NCI-H82 treated with DMSO at 0.1 percent for 48 hours (cell line): ENCODE measurements at regions not wholly inside any gene's neighbourhood (a gene's known extent, or its start where the extent isn't known, plus 50 kb on each side); places are given as distances from the start of the nearest gene placed in this dataset.
"Not testable (repeated sequence)": the region's sequence is repeated elsewhere in the genome, so short reads cannot be mapped to it uniquely, and the experiment has no call there.

Experiments used
- DNase-seq: peaks from one replicate; lab custom pipeline; 2025; ENCODE audit not compliant: unreplicated experiment; lab: John Stamatoyannopoulos, UW

DNA sequence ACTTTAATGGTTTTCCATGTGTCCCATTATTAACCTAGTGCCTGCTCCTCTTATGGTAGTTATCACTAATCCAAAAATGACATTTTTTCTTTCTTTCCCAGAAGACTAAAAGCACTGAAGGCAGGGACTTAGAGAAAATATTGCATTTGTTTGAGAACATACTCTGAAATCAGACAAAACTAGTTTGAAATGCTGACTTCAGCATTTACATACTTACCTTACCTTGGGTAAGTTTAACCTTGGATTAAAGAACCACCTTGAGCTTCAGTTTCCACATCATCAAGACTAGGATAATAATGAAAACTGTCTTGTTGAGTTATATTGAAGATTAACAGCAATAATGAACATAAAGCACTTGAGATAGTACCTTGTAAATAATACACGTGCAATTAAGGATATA is 413.0 kb downstream of the SOX2 start:
- no peak for DNase-seq

DNA sequence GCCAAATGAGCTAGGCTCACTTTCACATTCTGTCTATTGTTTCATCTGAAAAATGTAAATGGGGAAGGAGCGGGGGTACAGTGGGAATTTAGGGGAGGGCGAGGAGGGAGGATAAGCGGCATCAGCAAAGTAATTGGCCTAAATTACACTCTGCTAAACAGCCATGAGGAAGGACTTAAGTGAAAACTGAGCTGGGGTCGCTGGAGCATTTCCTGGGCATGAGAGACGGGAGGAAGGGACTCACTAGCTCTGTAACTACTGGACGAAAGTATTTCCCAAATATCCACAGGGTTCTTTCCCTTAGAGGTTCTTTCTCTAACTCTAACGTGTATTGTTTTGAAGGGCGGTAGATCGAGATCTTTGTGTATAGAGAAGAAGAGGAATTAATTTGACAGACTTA is 418.0 kb downstream of the SOX2 start:
- no peak for DNase-seq

DNA sequence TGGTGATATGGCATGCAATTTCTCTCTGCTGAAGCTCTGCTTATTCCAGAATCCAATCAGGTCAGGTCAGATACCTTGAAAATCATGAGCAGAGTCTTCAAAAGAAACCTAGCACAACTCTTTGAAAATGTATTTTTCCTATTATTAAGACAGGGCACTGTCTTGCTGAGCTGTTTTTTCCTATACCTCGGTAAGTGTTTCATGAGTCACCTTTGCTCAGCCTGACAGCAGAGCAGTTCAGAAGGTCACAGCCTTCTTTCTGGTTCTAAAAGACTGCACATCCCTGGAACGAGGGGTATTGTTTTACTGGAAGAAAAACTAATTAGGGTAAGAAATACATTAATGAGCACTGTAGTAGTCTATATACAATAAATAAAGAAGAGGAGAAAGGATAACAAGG is 422.0 kb downstream of the SOX2 start:
- DNase-seq = no peak

GRCh38 chr3:182135056-182135455 is 423.3 kb downstream of the SOX2 start:
- no peak for DNase-seq

DNA sequence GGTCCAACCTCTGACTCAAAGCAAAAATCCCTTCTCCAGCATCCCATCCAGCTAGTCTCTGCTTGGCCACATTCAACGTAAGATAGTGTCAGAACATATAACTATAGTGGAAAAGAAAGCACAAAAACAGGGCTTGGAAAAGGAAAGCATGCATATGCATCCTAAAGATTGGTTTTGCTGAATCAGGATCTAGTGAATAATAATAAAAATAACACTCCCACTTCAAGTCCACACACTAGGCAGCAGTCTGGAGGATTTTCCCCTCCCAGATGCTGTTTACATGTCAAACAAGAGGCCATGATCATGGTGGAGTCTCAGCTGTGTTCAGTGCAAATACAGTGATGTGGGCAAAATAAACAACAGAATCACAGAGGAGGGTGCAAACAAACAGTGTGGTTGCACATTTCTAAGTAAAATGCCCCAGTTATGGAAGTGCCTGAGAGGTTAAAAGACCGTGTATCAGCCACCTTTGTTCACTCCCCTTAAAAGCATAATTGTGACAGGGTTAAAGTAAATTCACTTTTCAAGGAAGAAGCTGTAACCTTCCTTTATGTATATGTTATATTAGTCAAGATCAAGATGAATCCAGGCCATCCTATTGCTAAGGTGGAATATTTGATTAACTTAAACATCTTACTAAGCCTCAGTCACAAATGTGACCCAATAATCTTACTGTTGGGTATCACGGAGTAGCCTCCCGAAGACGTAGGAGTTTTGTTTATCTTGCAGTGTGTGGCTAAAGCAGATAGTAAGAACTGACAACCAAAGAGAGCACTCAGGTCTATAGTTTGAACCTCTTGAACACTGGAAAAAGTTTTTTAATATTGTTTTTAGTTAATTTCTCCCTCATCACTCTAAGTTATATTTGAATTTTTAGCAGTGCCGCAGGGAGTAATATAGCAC is 424.5 kb downstream of the SOX2 start:
- no peak for DNase-seq

GRCh38 chr3:182138393-182138792 is 426.7 kb downstream of the SOX2 start:
- no peak for DNase-seq

DNA sequence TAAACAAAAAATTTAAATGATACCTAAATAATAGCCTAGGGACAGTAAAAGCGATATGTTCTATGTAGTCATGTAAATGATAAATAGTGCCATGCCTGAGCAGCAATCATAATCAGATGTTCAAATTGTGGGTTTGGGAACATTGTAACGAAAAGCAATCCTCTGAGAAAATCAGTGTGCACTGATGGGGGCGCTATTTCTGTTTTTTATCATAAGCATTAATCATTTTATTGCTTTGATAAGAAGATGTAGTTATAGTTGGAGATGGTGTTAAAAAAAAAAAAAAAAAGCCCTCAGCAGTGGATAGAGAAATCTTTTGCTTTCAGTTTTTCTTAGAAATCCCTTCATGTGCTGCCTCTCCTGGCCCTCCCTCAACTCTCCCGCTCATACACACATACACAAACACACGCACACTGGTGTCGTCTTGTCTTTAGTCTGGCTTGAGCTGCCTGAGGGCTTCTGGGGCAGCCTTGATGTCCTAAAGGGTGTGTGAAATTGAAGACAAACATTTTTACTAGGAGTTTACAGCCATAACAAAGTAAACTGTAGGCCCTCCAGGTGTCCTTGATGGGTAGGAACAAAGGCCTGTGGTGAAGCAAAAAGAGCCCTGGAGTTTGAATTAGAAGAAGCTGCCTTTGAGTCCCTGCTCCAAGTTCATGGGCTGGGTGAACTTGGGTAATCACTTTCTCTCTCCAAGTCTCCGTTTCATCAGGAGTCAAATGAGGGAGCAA is 428.1 kb downstream of the SOX2 start:
- DNase-seq = no peak

DNA sequence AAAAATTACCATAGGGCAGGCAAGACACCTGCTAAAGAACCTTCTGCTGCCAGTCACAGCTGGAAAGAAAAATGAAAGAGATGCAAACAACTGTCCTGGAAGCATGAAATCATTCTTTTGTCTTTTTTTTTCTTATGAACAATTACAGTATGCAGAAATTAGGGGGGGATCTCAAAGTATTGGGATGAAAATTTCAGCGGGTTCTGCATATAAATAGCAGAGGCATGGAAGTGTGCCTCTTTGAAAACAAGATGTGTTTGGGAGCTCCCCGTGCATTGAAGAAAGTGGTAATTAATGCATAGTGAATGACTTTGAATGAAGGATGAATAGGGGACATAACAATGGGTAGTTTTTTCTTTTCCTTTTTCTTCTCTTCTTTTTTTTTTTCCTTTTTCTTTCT is 431.2 kb downstream of the SOX2 start:
- DNase-seq = no peak

DNA sequence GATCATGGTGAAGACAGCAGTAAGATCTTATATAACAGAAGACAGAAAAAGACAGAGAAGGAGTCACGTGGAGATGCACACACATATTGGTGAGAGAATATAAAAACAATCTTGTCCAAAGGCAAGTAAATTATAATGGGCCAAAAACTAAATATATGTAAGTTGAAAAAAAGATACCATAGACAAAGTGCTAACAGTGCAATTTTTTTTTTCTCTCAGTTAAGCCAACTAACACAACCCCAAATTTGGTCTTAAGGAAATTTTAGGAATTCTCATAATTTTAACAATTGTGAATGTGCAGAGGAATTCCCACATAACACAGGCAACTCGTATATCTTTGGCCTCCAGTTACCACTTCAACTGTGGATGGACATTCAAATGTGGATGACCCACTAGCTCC is 432.2 kb downstream of the SOX2 start:
- DNase-seq = no peak

- no peak for DNase-seq
Measured at GRCh38 chr3:182148360-182148759, 436.6 kb downstream of the SOX2 start.

DNA sequence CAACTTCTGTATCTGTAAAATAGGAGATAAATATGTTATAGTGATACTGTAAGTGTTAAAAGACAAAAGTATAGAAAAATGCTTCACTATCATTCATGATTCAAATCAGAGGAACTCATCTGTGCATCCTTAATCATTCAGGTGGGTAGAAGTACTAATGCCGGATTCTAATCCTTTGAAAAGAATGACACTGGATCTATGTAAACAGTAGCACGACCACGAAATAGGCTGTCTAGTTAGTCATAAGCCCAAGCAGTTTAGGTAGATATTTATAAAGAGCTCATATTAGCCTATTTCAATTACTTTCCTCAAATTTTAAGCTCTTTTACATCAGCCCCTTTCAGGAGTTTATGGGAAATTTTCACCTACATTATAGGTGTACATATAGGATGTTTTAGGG is 437.9 kb downstream of the SOX2 start:
- DNase-seq = no peak

GRCh38 chr3:182156326-182156725 is 444.6 kb downstream of the SOX2 start:
- not testable (repeated sequence) for DNase-seq

- no peak for DNase-seq
Measured at GRCh38 chr3:182165234-182165633, 453.5 kb downstream of the SOX2 start.

DNA sequence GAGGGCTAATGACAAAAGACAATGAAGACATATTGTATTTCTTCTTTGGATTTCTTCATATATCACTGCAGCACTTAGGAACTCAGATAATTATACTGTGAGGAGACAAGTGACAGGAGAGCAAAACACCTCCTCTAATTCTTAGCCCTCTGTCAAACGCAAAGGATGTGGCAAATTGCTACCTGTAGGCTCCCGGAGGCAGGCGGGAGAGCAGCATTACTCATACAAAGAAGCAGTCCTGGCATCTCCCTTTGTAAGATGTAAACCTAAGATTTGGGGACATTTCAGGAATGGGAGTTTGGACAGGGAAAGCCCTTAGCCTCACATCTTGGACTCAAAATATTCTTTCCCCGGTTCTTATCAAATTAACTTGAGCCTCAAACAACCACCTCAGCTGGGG is 460.8 kb downstream of the SOX2 start:
- DNase-seq = no peak

DNA sequence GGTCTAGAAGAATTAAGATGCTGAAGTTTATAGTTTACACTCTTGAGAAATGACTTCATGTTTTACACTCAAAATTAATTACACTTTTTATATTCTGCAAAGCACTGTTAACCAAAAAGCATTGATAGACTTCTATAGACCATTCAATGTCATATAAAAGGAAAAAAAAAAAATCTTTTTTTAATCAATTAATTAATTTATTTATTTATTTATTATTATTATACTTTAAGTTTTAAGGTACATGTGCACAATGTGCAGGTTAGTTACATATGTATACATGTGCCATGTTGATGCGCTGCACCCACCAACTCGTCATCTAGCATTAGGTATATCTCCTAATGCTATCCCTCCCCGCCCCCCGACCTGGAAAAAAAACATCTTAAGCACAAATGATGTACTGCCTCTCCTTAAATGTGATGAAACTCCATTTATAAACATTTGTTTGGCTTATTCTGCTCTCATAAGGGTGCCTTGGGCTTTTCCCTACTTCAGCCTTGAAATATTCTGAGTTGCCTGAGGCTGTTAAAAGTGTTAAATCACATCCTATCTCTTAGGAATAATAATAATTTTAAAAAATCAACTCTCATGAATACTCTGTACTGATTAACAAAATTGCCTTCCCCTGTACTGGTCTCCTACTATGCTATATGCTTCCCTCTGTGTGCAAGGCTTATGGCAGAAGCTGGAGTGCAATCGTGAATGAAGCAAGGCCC is 466.9 kb downstream of the SOX2 start:
- DNase-seq = no peak

DNA sequence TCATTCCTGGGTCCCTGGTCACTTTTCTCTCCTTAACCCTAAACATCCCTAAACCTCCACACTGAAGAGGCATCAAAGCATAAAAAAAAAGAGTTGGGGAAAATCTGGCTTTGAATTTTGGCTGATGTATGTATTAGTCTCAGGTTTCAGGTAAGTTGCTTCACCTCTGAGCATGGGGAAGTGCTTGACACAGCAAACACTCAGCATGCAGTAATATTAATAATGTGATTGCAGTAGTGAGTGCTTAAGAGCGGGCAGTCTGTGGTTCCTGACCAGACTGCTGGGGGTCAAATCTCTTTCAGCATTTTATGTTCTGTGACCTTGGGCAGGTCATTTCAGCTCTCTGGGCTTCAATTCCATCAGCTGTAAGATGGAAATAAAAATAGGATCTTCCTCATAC is 467.9 kb downstream of the SOX2 start:
- no peak for DNase-seq

DNA sequence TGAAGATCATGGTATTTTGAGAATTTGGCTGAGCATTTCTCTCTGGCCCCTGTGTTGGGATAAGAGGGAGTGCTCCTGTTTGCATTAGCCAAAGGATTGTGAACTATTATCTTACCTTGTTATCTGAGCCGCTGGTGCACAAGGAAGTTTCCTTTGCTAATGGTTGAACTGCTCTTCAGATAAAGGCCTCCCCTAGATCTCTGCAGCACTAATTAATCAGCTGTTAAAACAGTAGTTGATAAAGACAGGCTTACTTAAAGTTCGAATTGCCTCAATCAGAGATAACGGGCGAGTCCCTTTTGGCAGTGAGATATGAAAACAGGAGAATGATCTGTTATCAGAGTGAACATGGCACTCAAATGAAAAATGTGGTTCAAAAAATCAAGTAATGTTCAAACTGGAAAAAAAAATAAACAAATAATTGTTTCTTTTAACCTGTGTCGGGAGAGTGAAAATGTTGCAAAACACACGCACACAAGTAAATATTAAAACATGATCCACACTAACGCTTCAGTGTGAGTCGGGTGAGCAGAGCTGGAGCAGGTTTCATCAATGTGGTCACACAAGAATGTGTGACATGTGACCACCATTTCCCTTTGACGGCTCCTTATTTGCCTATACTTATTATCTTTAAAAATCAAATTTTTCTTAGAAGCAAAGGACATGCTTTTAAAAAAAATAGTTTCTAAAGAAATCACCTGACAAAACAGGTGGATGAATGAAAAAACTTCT is 469.1 kb downstream of the SOX2 start:
- DNase-seq = no peak

- no peak for DNase-seq
Measured at GRCh38 chr3:182182531-182182968, 470.8 kb downstream of the SOX2 start.

- no peak for DNase-seq
Measured at GRCh38 chr3:182183716-182184430, 472.1 kb downstream of the SOX2 start.

DNA sequence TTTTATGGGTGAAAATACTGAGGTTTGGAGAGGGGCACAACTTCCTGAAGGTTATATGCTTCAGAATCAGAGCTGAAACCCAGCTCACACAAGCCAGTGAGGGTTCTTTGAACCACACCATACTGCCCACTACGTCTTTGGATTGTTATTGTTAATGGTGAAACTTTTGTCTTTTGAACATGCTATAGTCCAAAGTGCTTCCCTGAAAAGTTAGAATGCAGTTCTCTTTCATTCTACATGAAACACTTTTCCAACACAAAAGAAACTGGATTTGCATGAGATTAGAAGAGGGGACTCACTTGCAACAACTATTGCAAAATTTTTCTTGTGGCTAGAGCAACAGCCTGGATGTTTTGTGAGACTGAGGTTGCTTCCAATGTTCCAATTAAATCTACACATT is 473.6 kb downstream of the SOX2 start:
- DNase-seq = no peak
